ENCODE measurements at regions not wholly inside any gene's neighbourhood (a gene's known extent, or its start where the extent isn't known, plus 50 kb on each side); places are given as distances from the start of the nearest gene placed in this dataset.
"Not testable (repeated sequence)": the region's sequence is repeated elsewhere in the genome, so short reads cannot be mapped to it uniquely, and the experiment has no call there.

DNA sequence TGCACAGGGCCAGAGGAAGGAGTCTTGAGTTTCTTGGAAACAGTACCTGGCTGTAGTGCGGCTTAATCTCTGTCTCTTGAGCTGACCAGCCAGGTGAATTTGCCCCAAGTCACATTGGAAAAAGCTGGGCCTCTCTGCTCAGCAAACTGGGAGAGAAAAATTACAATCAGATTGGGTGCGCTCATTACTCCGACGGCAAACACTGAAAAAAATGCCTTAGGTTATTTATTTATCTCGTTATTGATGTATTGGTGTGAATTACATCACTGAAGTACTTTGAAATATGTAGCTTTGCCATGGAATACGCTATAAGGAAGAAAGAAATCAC is 4493.4 kb upstream of the OR11H1 start:
- H3K27ac ChIP-seq; intact Hi-C loops (cut with DNase I; ENCODE audit: low total_unique reads); H3K4me3 ChIP-seq; H3K27me3 ChIP-seq (replicated peaks in 1 of 7); H3K4me1 ChIP-seq; H3K36me3 ChIP-seq: not testable (repeated sequence)
- H3K9me3 ChIP-seq, result peaks cover 2 to 96% (median 90%) of the 10 kb centered on the region in 8 donors
- DNase-seq, result peak; percentile 44
- WGBS, 5 donors, result 51 to 56% (median 53%) methylated on average over 6 of the region's 6 CpGs

GRCh38 chr22:11035031-11035873 is 4492.7 kb upstream of the OR11H1 start:
- H3K36me3 ChIP-seq; H3K27me3 ChIP-seq (replicated peaks in 1 of 7); H3K27ac ChIP-seq; H3K4me3 ChIP-seq; H3K4me1 ChIP-seq; intact Hi-C loops (cut with DNase I; ENCODE audit: low total_unique reads): not testable (repeated sequence)
- H3K9me3 ChIP-seq, result peaks cover 2 to 96% (median 90%) of the 10 kb centered on the region in 8 donors
- DNase-seq, result peak; percentile 52
- 66 to 74% (median 68%) methylated on average over 13 of the region's 13 CpGs for WGBS, 5 donors

- H3K4me3 ChIP-seq; H3K4me1 ChIP-seq; H3K27me3 ChIP-seq (replicated peaks in 1 of 7); intact Hi-C loops (cut with DNase I; ENCODE audit: low total_unique reads); H3K27ac ChIP-seq; H3K36me3 ChIP-seq: not testable (repeated sequence)
- DNase-seq, result peak; percentile 49
- H3K9me3 ChIP-seq, result peaks cover 2 to 100% (median 95%) of the 10 kb centered on the region in 8 donors
- WGBS, 5 donors, result 51 to 71% (median 58%) methylated on average over 1 of the region's 1 CpG
Measured at GRCh38 chr22:11037314-11037713, 4490.7 kb upstream of the OR11H1 start.

GRCh38 chr22:11037814-11038213 is 4490.2 kb upstream of the OR11H1 start:
- H3K4me3 ChIP-seq; H3K36me3 ChIP-seq; intact Hi-C loops (cut with DNase I; ENCODE audit: low total_unique reads); H3K27me3 ChIP-seq (replicated peaks in 1 of 7); H3K27ac ChIP-seq; H3K4me1 ChIP-seq: not testable (repeated sequence)
- peak; percentile 77 for DNase-seq
- 59 to 72% (median 66%) methylated on average over 2 of the region's 2 CpGs for WGBS, 5 donors
- peaks cover 2 to 99% (median 92%) of the 10 kb centered on the region in 8 donors for H3K9me3 ChIP-seq

DNA sequence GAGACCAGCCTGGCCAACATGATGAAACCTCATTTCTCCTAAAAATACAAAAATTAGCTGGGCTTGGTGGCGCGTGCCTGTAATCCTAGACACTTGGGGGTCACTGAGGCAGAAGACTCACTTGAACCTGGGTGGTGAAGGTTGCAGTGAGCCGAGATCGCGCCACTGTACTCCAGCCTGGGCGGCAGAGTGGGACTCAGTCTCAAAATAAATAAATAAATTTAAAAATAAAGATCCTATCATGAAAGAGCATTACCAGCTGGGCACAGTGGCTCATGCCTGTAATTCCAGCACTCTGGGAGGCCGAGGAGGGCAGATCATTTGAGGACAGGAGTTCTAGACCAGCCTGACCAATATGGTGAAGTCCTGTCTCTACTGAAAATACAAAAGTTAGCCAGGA is 4489.2 kb upstream of the OR11H1 start:
- intact Hi-C loops (cut with DNase I; ENCODE audit: low total_unique reads); H3K27ac ChIP-seq; H3K4me3 ChIP-seq; H3K4me1 ChIP-seq; H3K36me3 ChIP-seq; H3K27me3 ChIP-seq (replicated peaks in 1 of 7): not testable (repeated sequence)
- peaks cover 2 to 98% (median 91%) of the 10 kb centered on the region in 8 donors for H3K9me3 ChIP-seq
- DNase-seq, result peak; percentile 78
- WGBS, 5 donors, result 67 to 74% (median 69%) methylated on average over 7 of the region's 7 CpGs

GRCh38 chr22:11041416-11041815 is 4486.6 kb upstream of the OR11H1 start:
- H3K27ac ChIP-seq; H3K27me3 ChIP-seq (replicated peaks in 1 of 7); H3K4me1 ChIP-seq; intact Hi-C loops (cut with DNase I; ENCODE audit: low total_unique reads); H3K36me3 ChIP-seq; H3K4me3 ChIP-seq: not testable (repeated sequence)
- H3K9me3 ChIP-seq, result peaks cover 0 to 89% (median 70%) of the 10 kb centered on the region in 8 donors
- 62 to 73% (median 67%) methylated on average over 9 of the region's 9 CpGs for WGBS, 5 donors
- peak; percentile 63 for DNase-seq

- Histone ChIP-seq H3K27ac (no peak overlapping the region), H3K4me1 (no peaks in the 10 kb centered on the region), H3K4me3 (no peak overlapping the region), H3K27me3 (replicated peaks in 1 of 7) (no peaks in the 10 kb centered on the region), H3K9me3 (peaks cover 0 to 88% (median 67%) of the 10 kb centered on the region in 8 donors), H3K36me3 (no peaks in the 10 kb centered on the region)
- intact Hi-C loops (cut with DNase I; ENCODE audit: low total_unique reads), result no loop called here
- DNase-seq, result no peak
- TF ChIP-seq CTCF (IDR thresholded peaks at IDR 0.05 in 8 of 11, conservative IDR thresholded peaks at IDR 0.05 in 3 of 11) (no peak), POLR2A (IDR thresholded peaks at IDR 0.05) (no peak), POLR2AphosphoS5 (IDR thresholded peaks at IDR 0.05) (no peak)
- 38 to 46% (median 40%) methylated on average over 6 of the region's 6 CpGs for WGBS, 5 donors
Measured at GRCh38 chr22:11042116-11042515, 4485.9 kb upstream of the OR11H1 start.

DNA sequence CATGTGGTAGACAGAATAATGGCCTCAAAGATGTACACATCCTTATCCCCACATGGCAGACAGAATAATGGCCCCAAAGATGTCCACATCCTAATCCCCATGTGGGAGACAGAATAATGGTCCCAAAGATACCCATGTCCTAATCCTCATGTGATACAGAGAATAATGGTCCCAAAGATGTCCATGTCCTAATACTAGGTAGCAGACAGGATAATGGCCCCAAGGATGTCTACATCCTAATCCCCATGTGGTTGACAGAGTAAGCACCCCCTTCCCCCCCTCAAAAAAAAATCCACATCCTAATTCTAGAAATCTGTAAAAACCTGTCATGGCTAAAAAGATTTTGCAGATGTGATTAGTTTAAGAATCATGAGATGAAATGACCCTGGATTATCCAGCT is 4484.7 kb upstream of the OR11H1 start:
- intact Hi-C loops (cut with DNase I; ENCODE audit: low total_unique reads); DNase-seq; H3K36me3 ChIP-seq; H3K27ac ChIP-seq; H3K27me3 ChIP-seq (replicated peaks in 1 of 7); H3K4me1 ChIP-seq; H3K4me3 ChIP-seq: not testable (repeated sequence)
- H3K9me3 ChIP-seq, result peaks cover 0 to 88% (median 66%) of the 10 kb centered on the region in 8 donors

DNA sequence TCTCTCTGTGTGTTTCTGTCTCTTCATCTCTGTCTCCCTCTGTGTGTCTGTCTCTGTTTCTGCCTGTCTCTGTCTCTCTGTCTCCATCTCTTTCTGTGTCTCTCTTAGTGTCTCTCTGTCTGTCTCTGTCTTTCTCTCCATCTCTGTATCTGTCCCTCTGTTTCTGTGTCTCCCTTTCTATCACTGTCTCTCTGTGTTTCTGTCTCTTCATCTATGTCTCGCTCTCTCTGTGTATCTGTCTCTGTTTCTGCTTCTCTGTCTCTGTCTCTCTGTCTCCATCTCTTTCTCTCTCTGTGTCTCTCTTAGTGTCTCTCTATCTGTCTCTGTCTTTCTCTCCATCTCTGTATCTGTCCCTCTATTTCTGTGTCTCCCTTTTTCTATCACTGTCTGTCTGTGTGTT is 4479.1 kb upstream of the OR11H1 start:
- H3K27me3 ChIP-seq (replicated peaks in 1 of 7); H3K36me3 ChIP-seq; DNase-seq; intact Hi-C loops (cut with DNase I; ENCODE audit: low total_unique reads); H3K4me1 ChIP-seq; H3K27ac ChIP-seq; H3K4me3 ChIP-seq: not testable (repeated sequence)
- H3K9me3 ChIP-seq, result peaks cover under 1 to 75% (median 52%) of the 10 kb centered on the region in 8 donors
- WGBS, 5 donors, result 76 to 92% (median 81%) methylated on average over 1 of the region's 1 CpG

- H3K4me3 ChIP-seq; intact Hi-C loops (cut with DNase I; ENCODE audit: low total_unique reads); H3K36me3 ChIP-seq; DNase-seq; H3K4me1 ChIP-seq; H3K27me3 ChIP-seq (replicated peaks in 1 of 7); H3K27ac ChIP-seq: not testable (repeated sequence)
- H3K9me3 ChIP-seq, result peaks cover 5 to 79% (median 60%) of the 10 kb centered on the region in 8 donors
- WGBS, 5 donors, result 74 to 100% (median 85%) methylated on average over 2 to 11 of the region's 11 CpGs
Measured at GRCh38 chr22:11050226-11050625, 4477.8 kb upstream of the OR11H1 start.

All from spleen (tissue), 11 donors.